ENCODE measurements at regions not wholly inside any gene's neighbourhood (a gene's known extent, or its start where the extent isn't known, plus 50 kb on each side); places are given as distances from the start of the nearest gene placed in this dataset.

DNA sequence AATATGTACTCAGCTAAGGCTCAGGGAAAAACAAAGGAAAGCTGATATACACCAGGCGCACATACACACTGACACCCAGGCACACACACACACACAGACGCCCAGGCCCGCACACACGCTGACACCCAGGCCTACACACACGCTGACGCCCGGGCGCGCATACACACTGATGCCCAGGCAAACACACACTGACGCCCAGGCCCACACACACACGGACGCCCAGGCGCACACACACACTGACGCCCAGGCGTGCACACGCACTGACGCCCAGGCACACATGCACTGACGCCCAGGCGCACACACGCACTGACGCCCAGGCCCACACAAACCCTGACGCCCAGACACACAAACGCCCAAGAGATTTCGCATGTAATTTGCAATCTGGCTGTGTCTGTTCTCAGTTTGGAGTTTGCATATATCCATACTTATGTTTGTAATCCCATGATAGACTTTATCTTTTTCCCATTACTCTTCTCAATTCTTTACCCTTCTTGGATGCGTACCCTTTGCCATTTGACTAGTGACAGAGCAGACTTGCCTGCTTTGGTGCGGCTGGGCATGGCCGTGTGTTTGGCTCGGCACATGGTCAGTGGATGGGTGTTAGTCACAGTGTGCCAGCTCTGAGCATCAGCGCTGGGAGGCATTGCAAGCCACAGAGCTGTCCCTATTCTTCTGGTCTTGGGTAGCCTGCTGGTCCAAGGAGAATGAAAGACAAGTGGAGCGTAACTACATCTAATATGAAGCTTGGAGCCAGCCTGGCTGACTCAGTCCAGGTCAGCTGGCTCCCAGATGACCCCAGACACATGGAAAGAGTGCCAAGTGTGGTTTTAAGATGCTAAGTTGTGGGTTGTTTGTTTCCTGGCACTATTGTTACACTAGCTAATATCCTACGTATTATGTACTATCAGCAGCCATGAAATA is 632.4 kb upstream of the ZFP42 start:
- TF ChIP-seq CTCF (conservative IDR thresholded peaks at IDR 0.05; ENCODE audit: low read depth, low read length): no peak
- no peak for TF ChIP-seq EZH2 (IDR thresholded peaks at IDR 0.05; ENCODE audit: borderline replicate concordance, low read depth, low read length, poor library complexity, severe bottlenecking)

Measured in A673 (cell line).